GM12872 (cell line): ENCODE measurements at regions not wholly inside any gene's neighbourhood (a gene's known extent, or its start where the extent isn't known, plus 50 kb on each side); places are given as distances from the start of the nearest gene placed in this dataset.

Experiments used
- CTCF ChIP-seq: IDR thresholded peaks from 3 replicates; pipeline ENCODE4 v1.5.1; 2011; ENCODE audit warnings: low read depth, mild to moderate bottlenecking, low read length, moderate library complexity; ENCODE audit not compliant: insufficient read depth

GRCh38 chr4:108247387-108248049 lies 78.8 kb upstream of the LEF1 start:
- no peak for TF ChIP-seq CTCF

GRCh38 chr4:108244606-108245005 lies 75.9 kb upstream of the LEF1 start:
- TF ChIP-seq CTCF, result no peak

GRCh38 chr4:108240366-108240765 lies 71.6 kb upstream of the LEF1 start:
- TF ChIP-seq CTCF, result no peak

- TF ChIP-seq CTCF, result no peak
Measured at GRCh38 chr4:108237693-108238092, 69.0 kb upstream of the LEF1 start.

GRCh38 chr4:108236264-108236663 lies 67.5 kb upstream of the LEF1 start:
- TF ChIP-seq CTCF, result no peak

- no peak for TF ChIP-seq CTCF
Measured at GRCh38 chr4:108227923-108228322, 59.2 kb upstream of the LEF1 start.

- no peak for TF ChIP-seq CTCF
Measured at GRCh38 chr4:108224611-108225053, 55.9 kb upstream of the LEF1 start.
